Stimulated activated CD8-positive, alpha-beta memory T cell treated with anti-CD3 and anti-CD28 coated beads, Interleukin-4, amount 100 ng/mL, for 24 hours (primary cell): ENCODE measurements at regions not wholly inside any gene's neighbourhood (a gene's known extent, or its start where the extent isn't known, plus 50 kb on each side); places are given as distances from the start of the nearest gene placed in this dataset.

ENCODE experiments used
- DNase-seq: peaks from one replicate; pipeline ENCODE4 v3.0.0-alpha.2; 2020; ENCODE audit warnings: low read depth

- no peak for DNase-seq
Observed at GRCh38 chr16:86120201-86121192, 221.5 kb downstream of the IRF8 start.

- no peak for DNase-seq
Observed at GRCh38 chr16:86121374-86122010, 222.5 kb downstream of the IRF8 start.

- no peak for DNase-seq
Observed at GRCh38 chr16:86122681-86123342, 223.8 kb downstream of the IRF8 start.

- no peak for DNase-seq
Observed at GRCh38 chr16:86124321-86124720, 225.4 kb downstream of the IRF8 start.

DNA sequence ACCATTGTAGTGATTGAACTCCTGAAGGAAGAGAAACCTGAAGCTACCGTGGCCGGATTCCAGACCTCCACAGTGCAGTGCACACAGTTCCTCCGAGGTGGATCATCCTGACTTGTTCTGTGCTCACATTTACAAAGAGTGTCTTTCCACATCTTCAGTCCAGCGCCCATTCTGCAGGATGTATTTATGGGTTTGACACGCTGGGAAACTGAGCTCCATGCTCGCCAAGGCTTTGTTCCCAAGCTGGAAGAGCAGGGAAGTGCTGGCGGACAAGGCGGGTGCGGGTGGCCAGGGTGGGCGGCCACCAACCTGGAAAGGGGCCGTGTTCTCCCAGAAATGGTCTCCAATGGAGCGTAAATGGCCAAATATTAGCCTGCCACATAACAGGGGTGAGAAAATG is 227.9 kb downstream of the IRF8 start:
- DNase-seq, result no peak

DNA sequence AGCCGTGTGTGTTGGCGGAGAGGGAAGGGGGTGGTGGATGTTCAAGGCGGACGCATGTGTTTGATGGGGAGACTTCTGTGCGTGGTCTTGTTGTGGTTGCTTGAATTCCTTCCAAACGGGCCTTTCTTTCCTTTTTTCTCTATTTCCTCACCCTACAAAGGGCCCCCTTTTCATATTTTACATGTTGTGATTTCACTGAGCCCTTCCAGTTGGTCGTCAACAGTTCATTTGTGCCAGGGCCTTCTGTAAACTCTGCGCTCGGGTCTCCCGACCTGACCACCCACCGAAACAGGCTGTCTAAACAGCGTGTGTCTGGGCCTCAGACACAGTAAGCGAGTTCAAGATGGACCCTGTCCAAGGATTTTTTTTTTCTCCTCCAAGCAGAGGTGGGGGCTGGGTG is 228.4 kb downstream of the IRF8 start:
- DNase-seq, result no peak

DNA sequence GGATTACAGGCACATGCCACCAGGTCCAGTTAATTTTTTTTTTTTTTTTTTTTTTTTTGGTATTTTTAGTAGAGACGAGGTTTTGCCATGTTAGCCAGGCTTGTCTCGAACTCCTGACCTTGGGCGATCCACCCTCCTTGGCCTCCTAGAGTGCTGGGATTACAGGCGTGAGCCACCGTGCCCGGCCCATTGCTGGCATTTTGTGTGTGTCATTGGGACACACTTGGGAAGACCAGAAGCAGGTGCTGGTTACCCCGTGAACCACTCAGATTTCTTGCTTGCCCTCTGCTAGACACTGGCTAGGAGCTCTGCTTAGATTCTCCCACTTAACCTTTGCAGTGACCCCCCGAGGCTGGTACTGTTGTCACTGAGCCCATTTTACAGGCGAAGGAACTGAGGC is 229.3 kb downstream of the IRF8 start:
- DNase-seq, result no peak

GRCh38 chr16:86129541-86129940 is 230.6 kb downstream of the IRF8 start:
- DNase-seq, result no peak

- DNase-seq, result no peak
Observed at GRCh38 chr16:86133377-86133776, 234.4 kb downstream of the IRF8 start.

GRCh38 chr16:86133847-86134375 is 234.9 kb downstream of the IRF8 start:
- no peak for DNase-seq

- no peak for DNase-seq
Observed at GRCh38 chr16:86134802-86135461, 236.0 kb downstream of the IRF8 start.

DNA sequence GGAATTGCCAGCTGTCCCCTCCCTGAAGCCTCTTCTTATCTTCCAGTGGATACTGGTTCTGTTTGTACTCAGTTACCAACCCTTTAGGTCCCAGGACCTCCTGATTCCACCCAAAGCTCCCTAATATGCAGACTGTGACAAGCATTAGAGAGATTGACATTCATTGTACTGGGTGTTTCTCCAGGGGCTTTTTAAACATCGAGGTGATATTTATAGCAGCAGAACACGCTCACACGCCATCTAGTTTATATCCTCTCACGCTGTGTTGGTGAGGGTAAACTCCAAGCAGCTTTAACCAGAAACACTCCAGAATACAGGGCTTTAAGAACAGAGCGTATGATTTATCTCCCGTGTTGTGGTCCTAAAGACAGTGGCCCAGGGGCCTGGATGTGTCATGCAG is 238.4 kb downstream of the IRF8 start:
- no peak for DNase-seq

DNA sequence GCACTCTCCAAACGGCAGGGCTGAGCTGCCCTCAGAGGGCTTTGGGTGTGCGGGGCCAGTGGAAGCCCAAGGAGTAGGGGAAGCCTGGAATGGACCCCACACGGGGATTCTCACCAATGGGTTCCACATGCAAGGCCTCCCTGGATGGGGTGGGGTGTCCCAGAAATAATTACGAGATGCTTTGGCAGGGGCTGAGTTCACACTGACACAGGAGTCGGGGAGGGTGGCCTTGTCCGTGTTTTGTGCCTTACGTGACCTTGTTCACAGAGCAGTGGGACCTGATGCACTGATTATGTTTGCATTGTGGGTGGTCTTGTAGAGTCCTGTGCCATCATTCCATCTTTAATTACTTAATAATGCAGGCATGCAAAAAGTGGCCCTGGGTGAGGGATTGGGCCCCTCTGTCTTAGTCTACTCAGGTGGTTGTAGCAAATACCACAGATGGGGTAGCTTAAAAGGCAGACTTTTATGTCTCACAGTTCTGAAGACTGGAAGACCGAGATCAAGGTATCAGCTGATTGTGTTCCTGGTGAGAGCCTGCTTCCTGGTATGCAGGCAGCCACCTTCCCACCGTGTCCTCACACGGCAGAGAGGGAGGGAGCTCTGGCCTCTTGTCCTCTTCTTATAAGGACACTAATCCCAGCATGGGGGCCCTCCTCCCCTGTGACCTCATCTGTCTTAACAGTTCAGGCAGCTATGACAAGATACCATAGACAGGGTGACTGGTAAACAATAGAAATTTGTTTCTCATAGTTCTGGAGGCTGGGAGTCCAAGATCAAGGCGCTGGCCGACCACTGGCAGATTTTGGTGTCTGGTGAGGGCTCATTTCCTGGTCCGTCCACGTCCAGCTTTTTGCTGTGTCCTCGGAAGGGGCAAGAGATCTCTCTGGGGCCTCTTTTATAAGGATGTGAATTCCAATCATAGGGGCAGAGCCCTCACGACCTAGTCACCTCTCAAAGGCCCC is 239.4 kb downstream of the IRF8 start:
- DNase-seq, result no peak

- DNase-seq, result no peak
Observed at GRCh38 chr16:86142801-86143236, 243.9 kb downstream of the IRF8 start.

DNA sequence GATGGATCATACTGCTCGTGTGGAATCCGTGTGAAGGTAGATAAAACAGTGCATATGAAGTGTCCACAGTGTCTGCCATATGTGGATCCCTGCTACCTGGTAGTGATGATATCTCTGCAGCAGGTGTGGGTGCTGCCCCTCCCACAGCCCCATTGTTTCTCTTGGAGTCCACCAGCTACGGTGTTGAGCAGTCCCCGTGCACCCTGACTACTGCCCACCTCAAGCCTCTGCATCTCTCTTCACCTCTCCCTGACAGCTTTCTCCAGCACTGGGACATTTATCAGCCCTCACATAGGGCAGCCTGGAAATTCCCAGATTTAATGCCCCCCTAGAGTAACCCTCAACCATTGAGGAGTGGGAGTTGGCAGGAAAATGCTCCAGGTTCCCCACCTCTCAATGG is 244.7 kb downstream of the IRF8 start:
- DNase-seq, result no peak

DNA sequence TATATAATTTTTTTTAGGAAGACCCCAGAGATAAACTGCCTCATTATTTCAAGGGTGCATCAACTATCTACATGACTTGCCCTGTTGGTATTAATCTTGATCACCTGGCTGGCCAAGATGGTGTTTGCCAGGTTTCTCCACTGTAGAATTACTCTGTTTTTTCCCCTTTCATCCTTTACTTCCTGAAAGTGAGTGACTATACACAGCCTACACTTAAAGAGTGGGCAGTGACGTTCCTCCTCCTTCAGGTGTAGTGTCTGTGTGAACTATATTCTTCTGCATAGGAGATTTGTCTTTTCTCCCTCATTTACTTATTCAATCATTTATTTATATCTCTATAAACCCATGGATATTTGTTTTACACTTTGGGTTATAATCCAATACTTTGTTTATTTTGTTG is 246.7 kb downstream of the IRF8 start:
- DNase-seq, result no peak

GRCh38 chr16:86150641-86151238 is 251.8 kb downstream of the IRF8 start:
- no peak for DNase-seq

GRCh38 chr16:86151239-86151851 is 252.4 kb downstream of the IRF8 start:
- DNase-seq, result no peak

DNA sequence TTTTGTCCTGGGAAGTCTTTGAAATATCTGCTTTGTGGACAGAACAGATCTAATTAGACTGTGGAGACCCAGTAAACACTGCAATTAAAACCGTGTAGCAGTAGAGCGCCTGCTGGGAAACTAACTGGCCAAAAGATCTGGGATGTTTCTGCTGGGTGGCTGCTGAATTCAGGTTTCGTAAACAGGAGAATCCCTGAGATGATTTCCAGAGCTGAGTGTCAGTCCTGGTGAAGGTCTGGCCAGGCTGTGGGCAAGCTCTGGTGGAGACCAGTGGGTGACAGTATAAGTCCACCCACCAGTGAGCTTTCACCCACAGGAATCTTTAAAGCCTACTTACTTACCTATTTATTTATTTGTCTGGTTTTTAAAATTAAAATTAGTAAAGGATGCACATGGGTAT is 257.2 kb downstream of the IRF8 start:
- no peak for DNase-seq
